HG02623 (cell line): ENCODE measurements at regions not wholly inside any gene's neighbourhood (a gene's known extent, or its start where the extent isn't known, plus 50 kb on each side); places are given as distances from the start of the nearest gene placed in this dataset.

Source experiments
- ATAC-seq: cut with Tn5 transposase; IDR thresholded peaks from one replicate; pipeline ENCODE4 v1.9.1; 2021; ENCODE audit warnings: moderate library complexity; ENCODE audit not compliant: unreplicated experiment

DNA sequence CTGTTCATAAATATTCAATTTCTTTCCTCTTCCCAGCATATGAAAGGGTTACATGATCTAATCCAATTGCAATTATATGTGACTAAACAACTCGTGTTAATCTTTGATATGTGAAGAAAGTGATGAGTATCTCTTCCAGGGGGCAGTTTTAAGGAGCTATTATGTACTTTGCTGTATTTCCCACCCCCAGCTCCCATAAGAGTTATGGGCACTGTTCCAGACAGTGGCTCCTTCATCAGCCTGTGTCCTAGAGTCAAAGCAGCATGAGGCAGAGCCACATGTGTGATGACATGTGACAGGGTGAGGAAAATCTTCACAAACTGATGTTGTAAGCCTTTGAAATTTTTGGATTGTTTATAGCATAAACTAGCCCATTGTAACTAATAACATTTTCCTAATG is 315.4 kb downstream of the DIPK2A start:
- no peak for ATAC-seq

DNA sequence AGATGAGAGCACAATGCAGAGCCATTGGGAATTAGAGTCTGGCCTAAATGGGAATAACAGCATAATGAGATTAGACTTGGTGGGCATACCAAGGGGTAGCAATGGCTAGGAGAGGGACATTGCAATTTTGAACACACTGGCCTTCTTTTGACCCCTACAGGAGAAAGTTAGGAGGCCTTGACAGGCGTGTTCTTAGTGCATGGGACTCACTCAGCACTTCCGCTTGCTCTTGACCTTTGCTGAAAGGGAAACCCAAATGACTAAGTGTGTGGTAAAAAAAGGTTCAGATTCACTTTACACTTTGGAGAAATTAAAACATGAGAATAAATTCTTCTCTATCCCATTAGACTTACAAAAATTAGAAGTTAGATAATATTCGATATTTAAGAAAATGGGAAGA is 317.4 kb downstream of the DIPK2A start:
- no peak for ATAC-seq

GRCh38 chr3:144294659-144295538 is 323.3 kb downstream of the DIPK2A start:
- ATAC-seq: peak; percentile 83

- no peak for ATAC-seq
These were observed 324.0 kb downstream of the DIPK2A start for GRCh38 chr3:144295613-144296012.

GRCh38 chr3:144296808-144297207 is 325.2 kb downstream of the DIPK2A start:
- ATAC-seq: no peak

DNA sequence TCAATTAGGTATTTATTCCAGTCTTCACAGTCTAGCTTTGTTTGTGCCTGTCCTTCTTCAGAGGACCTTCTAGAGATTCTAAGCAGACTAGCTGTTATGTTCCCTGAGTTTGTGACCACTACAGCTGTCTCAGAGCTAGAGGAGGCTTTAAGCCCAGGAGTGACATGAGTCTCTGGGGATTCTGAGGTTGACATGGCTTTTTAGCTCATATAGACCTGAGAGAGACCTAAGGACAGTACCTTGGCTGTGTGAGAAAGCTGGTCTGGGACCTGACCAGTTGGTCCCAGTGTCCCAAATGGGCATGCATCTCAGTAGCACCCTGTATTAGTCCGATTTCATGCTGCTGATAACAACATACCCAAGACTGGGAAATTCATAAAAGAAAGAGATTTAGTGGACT is 330.2 kb downstream of the DIPK2A start:
- no peak for ATAC-seq

DNA sequence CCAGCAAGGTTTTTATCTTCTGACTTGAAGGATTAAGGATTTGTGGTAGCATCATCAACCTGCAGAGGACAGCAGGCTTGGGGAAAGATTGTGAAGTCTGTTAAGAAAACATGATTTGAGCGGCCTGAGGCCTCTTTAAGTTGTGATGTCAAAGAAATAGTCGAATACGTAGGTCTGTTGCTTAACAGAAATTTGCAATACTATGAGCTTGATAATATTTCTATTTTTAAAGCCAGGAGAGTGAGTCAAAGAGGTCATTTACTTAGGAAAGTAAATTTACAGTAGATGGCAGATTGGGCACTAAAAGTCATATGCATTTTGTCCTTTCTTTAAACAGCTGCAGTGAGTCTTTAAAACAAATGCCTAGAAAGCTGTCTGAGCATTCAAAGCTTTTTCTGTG is 336.3 kb downstream of the DIPK2A start:
- ATAC-seq: no peak

- no peak for ATAC-seq
These were observed 336.8 kb downstream of the DIPK2A start for GRCh38 chr3:144308396-144308795.

GRCh38 chr3:144312702-144313101 is 341.1 kb downstream of the DIPK2A start:
- no peak for ATAC-seq

GRCh38 chr3:144314946-144315345 is 343.3 kb downstream of the DIPK2A start:
- no peak for ATAC-seq

GRCh38 chr3:144317961-144318360 is 346.3 kb downstream of the DIPK2A start:
- no peak for ATAC-seq

- ATAC-seq: no peak
These were observed 352.5 kb downstream of the DIPK2A start for GRCh38 chr3:144324076-144324475.

DNA sequence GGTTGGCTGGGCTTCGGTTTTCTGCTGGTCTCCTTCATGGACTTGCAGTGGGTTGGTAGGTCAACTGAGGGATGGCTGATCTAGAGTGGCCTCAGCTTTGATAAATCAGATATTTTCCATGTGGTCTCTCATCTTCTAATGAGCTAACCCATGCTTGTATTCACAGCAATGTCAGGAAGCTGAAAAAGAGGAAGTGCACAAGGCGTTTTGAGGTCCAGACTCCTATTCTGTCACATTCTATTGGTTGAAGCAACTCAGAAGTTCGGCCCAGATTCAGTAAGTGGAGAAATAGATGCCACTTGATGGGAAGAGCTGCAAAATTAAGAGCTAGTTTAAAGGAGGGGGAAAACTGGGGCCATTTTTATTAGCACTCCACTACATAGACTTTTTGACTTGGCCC is 361.2 kb downstream of the DIPK2A start:
- no peak for ATAC-seq

GRCh38 chr3:144341471-144341870 is 369.8 kb downstream of the DIPK2A start:
- no peak for ATAC-seq

GRCh38 chr3:144343343-144343742 is 371.7 kb downstream of the DIPK2A start:
- ATAC-seq: no peak

DNA sequence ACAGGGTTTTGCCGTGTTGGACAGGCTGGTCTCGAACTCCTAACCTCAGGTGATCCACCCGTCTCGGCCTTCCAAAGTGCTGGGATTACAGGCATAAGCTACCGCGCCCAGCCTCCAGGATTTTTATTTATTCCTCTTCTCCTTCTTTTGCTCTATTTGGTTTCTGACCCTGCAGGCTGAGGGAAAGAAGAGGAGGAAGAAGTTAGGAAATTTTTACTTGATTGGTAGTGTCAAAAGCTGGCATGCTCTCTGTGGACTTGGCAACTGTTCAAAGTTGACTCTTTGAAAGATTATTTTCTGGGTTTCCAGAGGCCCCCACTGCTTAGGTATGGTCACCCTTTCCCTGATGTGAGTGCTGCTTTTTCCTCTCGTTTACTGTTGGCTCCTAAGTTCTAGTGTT is 372.2 kb downstream of the DIPK2A start:
- ATAC-seq: no peak

- no peak for ATAC-seq
These were observed 373.4 kb downstream of the DIPK2A start for GRCh38 chr3:144344925-144345548.

GRCh38 chr3:144350125-144350524 is 378.5 kb downstream of the DIPK2A start:
- no peak for ATAC-seq

DNA sequence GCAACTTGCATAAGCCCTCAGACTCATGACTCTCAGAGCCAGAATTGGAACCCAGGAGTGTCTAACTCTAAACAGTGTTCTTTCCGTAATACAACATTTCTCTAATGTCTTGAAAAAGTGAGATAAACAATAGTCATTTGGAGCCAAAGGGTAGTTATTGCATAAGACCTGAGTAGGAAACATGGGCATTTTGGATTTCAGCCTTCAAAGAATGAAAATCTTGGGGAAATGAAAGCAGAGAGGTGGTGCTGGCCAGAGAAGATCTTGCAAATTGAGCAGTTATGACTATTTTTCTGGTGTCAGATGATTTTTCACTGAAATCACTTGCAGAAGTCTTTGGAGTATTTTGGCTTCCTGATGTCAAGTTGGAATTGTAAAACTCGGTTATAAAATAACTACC is 379.4 kb downstream of the DIPK2A start:
- ATAC-seq: no peak

GRCh38 chr3:144351773-144352365 is 380.2 kb downstream of the DIPK2A start:
- ATAC-seq: no peak

- no peak for ATAC-seq
These were observed 386.6 kb downstream of the DIPK2A start for GRCh38 chr3:144358191-144358590.

DNA sequence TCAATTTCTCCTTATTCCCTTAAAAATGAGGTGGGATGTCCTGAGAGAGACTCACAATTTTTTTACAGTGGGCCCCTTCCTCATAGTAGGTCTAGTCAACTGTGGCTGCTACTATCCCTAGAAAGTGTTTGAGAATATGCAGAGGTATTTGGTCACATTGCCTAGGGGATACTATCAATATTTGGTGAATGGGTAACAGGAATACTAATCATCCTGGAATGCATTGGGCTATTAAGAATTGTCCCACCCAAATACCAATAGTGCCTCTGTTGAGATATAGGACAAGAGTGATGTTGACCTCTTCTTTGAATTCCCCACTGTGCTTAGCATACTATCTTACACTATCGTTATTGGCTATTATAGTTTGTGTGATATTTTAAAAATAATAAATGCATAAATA is 389.4 kb downstream of the DIPK2A start:
- no peak for ATAC-seq
